Upper lobe of left lung (tissue), 4 donors: ENCODE measurements at regions not wholly inside any gene's neighbourhood (a gene's known extent, or its start where the extent isn't known, plus 50 kb on each side); places are given as distances from the start of the nearest gene placed in this dataset.

Source experiments
- CTCF ChIP-seq, 6 experiments: fragments of 450-650 bp in 4 of 6; fragments of 200-600 bp in 2 of 6; sonication (generic) in 2 of 6; IDR thresholded peaks; one replicate each; pipeline ENCODE4 v1.5.1; 2016 to 2019; ENCODE audit warnings: antibody characterized with exemption in 6 of 6
- EP300 ChIP-seq, 4 donors: sonication (generic); formaldehyde crosslinking; IDR thresholded peaks; one replicate each; pipeline ENCODE4 v1.5.1; 2017; ENCODE audit warnings: antibody characterized with exemption in 4 of 4, control low read depth in 2 of 4
- POLR2A ChIP-seq, 4 donors: fragments of 450-650 bp; IDR thresholded peaks; one replicate each; pipeline ENCODE4 v1.5.1; 2016 to 2017; ENCODE audit warnings: antibody characterized with exemption in 4 of 4, mild to moderate bottlenecking in 2 of 4
- POLR2AphosphoS5 ChIP-seq, 2 donors: sonication (generic); formaldehyde crosslinking; IDR thresholded peaks; one replicate each; pipeline ENCODE4 v1.5.1; 2017; ENCODE audit warnings: antibody characterized with exemption in 2 of 2

GRCh38 chr14:98297567-98297966 is 974.4 kb downstream of the BCL11B start:
- TF ChIP-seq CTCF (IDR thresholded peaks at IDR 0.05), result no peak
- no peak for TF ChIP-seq EP300 (IDR thresholded peaks at IDR 0.05)
- no peak for TF ChIP-seq POLR2A (IDR thresholded peaks at IDR 0.05)
- no peak for TF ChIP-seq POLR2AphosphoS5 (IDR thresholded peaks at IDR 0.05)
